Gastroesophageal sphincter (tissue), 4 donors: ENCODE measurements at regions not wholly inside any gene's neighbourhood (a gene's known extent, or its start where the extent isn't known, plus 50 kb on each side); places are given as distances from the start of the nearest gene placed in this dataset.
A peak's percentile ranks its signal among the peaks of the same experiment; 100 is the strongest.

ENCODE experiments used
- ATAC-seq: fragments of 150-250 bp; one replicate; pipeline ENCODE4 v1.9.1; 2016; ENCODE audit warnings: mild to moderate bottlenecking, moderate library complexity
- H3K27ac ChIP-seq, 4 donors: fragments of 200-600 bp; sonication (generic) in 3 of 4; 1 replicate in 3 of 4; 2 replicates in 1 of 4; pipeline ENCODE4 v1.5.1; 2016 to 2019
- H3K27me3 ChIP-seq: fragments of 200-600 bp; sonication (generic); one replicate; pipeline ENCODE4 v1.5.1; 2019
- H3K36me3 ChIP-seq, 2 donors: fragments of 200-600 bp; sonication (generic); one replicate each; pipeline ENCODE4 v1.5.1; 2019; ENCODE audit warnings: control low read depth in 1 of 2
- H3K4me1 ChIP-seq, 3 donors: fragments of 200-600 bp; sonication (generic); 1 replicate in 2 of 3; 2 replicates in 1 of 3; pipeline ENCODE4 v1.5.1; 2016 to 2019; ENCODE audit warnings: control low read depth in 2 of 3
- H3K4me3 ChIP-seq, 2 donors: fragments of 200-600 bp; sonication (generic); one replicate each; pipeline ENCODE4 v1.5.1; 2019; ENCODE audit warnings: mild to moderate bottlenecking in 1 of 2, moderate library complexity in 1 of 2
- H3K9me3 ChIP-seq, 3 donors: fragments of 200-600 bp; sonication (generic); one replicate each; pipeline ENCODE4 v1.5.1; 2017 to 2019; ENCODE audit warnings: control low read depth in 2 of 3
- CTCF ChIP-seq, 4 experiments: fragments of 200-600 bp in 2 of 4; fragments of 450-650 bp in 2 of 4; sonication (generic) in 1 of 4; IDR thresholded peaks; one replicate each; pipeline ENCODE4 v1.5.1; 2017 to 2019; ENCODE audit warnings: antibody characterized with exemption in 4 of 4, mild to moderate bottlenecking in 2 of 4, moderate library complexity in 2 of 4
- EP300 ChIP-seq: sonication (generic); formaldehyde crosslinking; IDR thresholded peaks from one replicate; pipeline ENCODE4 v1.6.1; 2017; ENCODE audit warnings: antibody characterized with exemption, mild to moderate bottlenecking
- POLR2A ChIP-seq, 2 donors: fragments of 450-650 bp; IDR thresholded peaks; one replicate each; pipeline ENCODE4 v1.6.1; 2017; ENCODE audit warnings: antibody characterized with exemption in 2 of 2, mild to moderate bottlenecking in 2 of 2, moderate library complexity in 1 of 2
- POLR2AphosphoS5 ChIP-seq: sonication (generic); formaldehyde crosslinking; IDR thresholded peaks from one replicate; pipeline ENCODE4 v1.6.1; 2017; ENCODE audit warnings: antibody characterized with exemption
- WGBS, 2 donors: methylation state at CpG; one replicate each; pipeline ENCODE4 v1.1.5; 2018; ENCODE audit warnings: low coverage in 1 of 2; 5-methylcytosine and 5-hydroxymethylcytosine counted together

GRCh38 chr9:79196606-79197005 lies 375.2 kb upstream of the TLE4 start:
- Histone ChIP-seq H3K27ac (peak overlapping the region in 2 of 4 donors; percentile 22 to 25), H3K27me3 (no peaks in the 10 kb centered on the region), H3K36me3 (no peaks in the 10 kb centered on the region), H3K4me3 (no peak overlapping the region), H3K4me1 (no peaks in the 10 kb centered on the region), H3K9me3 (no peaks in the 10 kb centered on the region)
- peak; percentile 66 for ATAC-seq
- 31 to 69% methylated on average over 1 of the region's 1 CpG for WGBS, 2 donors
- no peak for TF ChIP-seq POLR2AphosphoS5
- TF ChIP-seq POLR2A (IDR thresholded peaks at IDR 0.05) = no peak
- no peak for TF ChIP-seq CTCF (IDR thresholded peaks at IDR 0.05)
- no peak for TF ChIP-seq EP300

- WGBS, 2 donors = 29 to 91% methylated on average over 1 of the region's 1 CpG
- Histone ChIP-seq H3K4me1 (no peaks in the 10 kb centered on the region), H3K27me3 (no peaks in the 10 kb centered on the region), H3K36me3 (no peaks in the 10 kb centered on the region), H3K4me3 (no peak overlapping the region), H3K27ac (no peak overlapping the region), H3K9me3 (no peaks in the 10 kb centered on the region)
- ATAC-seq = no peak
- TF ChIP-seq CTCF (IDR thresholded peaks at IDR 0.05) (no peak), POLR2AphosphoS5 (no peak), EP300 (no peak), POLR2A (IDR thresholded peaks at IDR 0.05) (no peak)
Measured at GRCh38 chr9:79200336-79200735, 371.4 kb upstream of the TLE4 start.

GRCh38 chr9:79201636-79202035 lies 370.1 kb upstream of the TLE4 start:
- no peak for TF ChIP-seq EP300
- TF ChIP-seq CTCF (IDR thresholded peaks at IDR 0.05) = no peak
- TF ChIP-seq POLR2A (IDR thresholded peaks at IDR 0.05) = no peak
- H3K9me3 ChIP-seq = no peaks in the 10 kb centered on the region
- H3K36me3 ChIP-seq = no peaks in the 10 kb centered on the region
- H3K4me1 ChIP-seq = no peaks in the 10 kb centered on the region
- no peak for ATAC-seq
- H3K4me3 ChIP-seq = no peak overlapping the region
- H3K27me3 ChIP-seq = no peaks in the 10 kb centered on the region
- 57 to 79% methylated on average over 2 of the region's 2 CpGs for WGBS, 2 donors
- H3K27ac ChIP-seq = no peak overlapping the region

GRCh38 chr9:79208791-79209396 lies 362.9 kb upstream of the TLE4 start:
- H3K36me3 ChIP-seq = no peaks in the 10 kb centered on the region
- no peaks in the 10 kb centered on the region for H3K27me3 ChIP-seq
- ATAC-seq = no peak
- no peaks in the 10 kb centered on the region for H3K9me3 ChIP-seq
- H3K4me3 ChIP-seq = no peak overlapping the region
- no peaks in the 10 kb centered on the region for H3K4me1 ChIP-seq
- WGBS, 2 donors = 61 to 75% methylated on average over 4 to 5 of the region's 5 CpGs
- TF ChIP-seq POLR2AphosphoS5 (no peak), EP300 (no peak), POLR2A (IDR thresholded peaks at IDR 0.05) (no peak), CTCF (IDR thresholded peaks at IDR 0.05) (no peak)
- H3K27ac ChIP-seq = no peak overlapping the region

GRCh38 chr9:79210541-79211243 lies 361.1 kb upstream of the TLE4 start:
- Histone ChIP-seq H3K36me3 (no peaks in the 10 kb centered on the region), H3K4me3 (no peak overlapping the region), H3K27ac (no peak overlapping the region), H3K9me3 (no peaks in the 10 kb centered on the region), H3K4me1 (no peaks in the 10 kb centered on the region), H3K27me3 (no peaks in the 10 kb centered on the region)
- 67 to 88% methylated on average over 1 to 5 of the region's 5 CpGs for WGBS, 2 donors
- ATAC-seq = no peak
- TF ChIP-seq CTCF (IDR thresholded peaks at IDR 0.05) (no peak), EP300 (no peak), POLR2AphosphoS5 (no peak), POLR2A (IDR thresholded peaks at IDR 0.05) (no peak)
